Keratinocyte (primary cell): ENCODE measurements at regions not wholly inside any gene's neighbourhood (a gene's known extent, or its start where the extent isn't known, plus 50 kb on each side); places are given as distances from the start of the nearest gene placed in this dataset.

ENCODE experiments used
- DNase-seq: peaks from one replicate; pipeline ENCODE4 v3.0.0-alpha.2; 2011; ENCODE audit warnings: low read depth, missing footprints, low spot score
- FAIRE-seq: peaks from 2 replicates; lab custom pipeline; 2011; peaks lifted over from hg19 to GRCh38; lab: Jason Lieb, UNC
- H2AFZ ChIP-seq: 2 replicates; pipeline ENCODE4 v1.6.0; 2012; ENCODE audit warnings: low read length, control low read depth, inconsistent platforms; ENCODE audit not compliant: control insufficient read depth
- H3K27ac ChIP-seq: 2 replicates; pipeline ENCODE4 v1.5.1; 2011; ENCODE audit warnings: low read length; ENCODE audit not compliant: control insufficient read depth, insufficient read depth
- H3K27me3 ChIP-seq: 3 replicates; pipeline ENCODE4 v1.6.0; 2011; ENCODE audit warnings: low read length; ENCODE audit not compliant: control insufficient read depth, insufficient read depth; ENCODE audit errors: extremely low read depth
- H3K36me3 ChIP-seq, 2 experiments: 2 replicates in 1 of 2; 3 replicates in 1 of 2; pipeline ENCODE4 v1.5.1; 2011; ENCODE audit warnings: low read length in 2 of 2, mild to moderate bottlenecking in 1 of 2; ENCODE audit not compliant: control insufficient read depth in 2 of 2, insufficient read depth in 2 of 2; ENCODE audit errors: extremely low read depth in 1 of 2
- H3K4me1 ChIP-seq: 3 replicates; pipeline ENCODE4 v1.5.1; 2011; ENCODE audit warnings: low read length; ENCODE audit not compliant: control insufficient read depth, insufficient read depth; ENCODE audit errors: extremely low read depth
- H3K4me2 ChIP-seq: 3 replicates; pipeline ENCODE4 v1.6.0; 2011; ENCODE audit warnings: low read depth, low read length; ENCODE audit not compliant: control insufficient read depth, insufficient read depth; ENCODE audit errors: extremely low read depth
- H3K4me3 ChIP-seq, 3 experiments: fragments of 200-600 bp in 1 of 3; sonication (generic) in 1 of 3; 2 replicates in 2 of 3; 3 replicates in 1 of 3; pipeline ENCODE4 v1.5.1; 2011 to 2016; ENCODE audit warnings: low read length in 3 of 3, mild to moderate bottlenecking in 3 of 3, control low read depth in 2 of 3, inconsistent platforms in 1 of 3, low read depth in 1 of 3, mixed read lengths in 1 of 3, mixed run types in 1 of 3, moderate library complexity in 1 of 3; ENCODE audit not compliant: control insufficient read depth in 2 of 3, insufficient read depth in 2 of 3; ENCODE audit errors: extremely low read depth in 1 of 3
- H3K79me2 ChIP-seq: 2 replicates; pipeline ENCODE4 v1.6.0; 2012; ENCODE audit warnings: low read length; ENCODE audit not compliant: control insufficient read depth, insufficient read depth
- H3K9ac ChIP-seq: 3 replicates; pipeline ENCODE4 v1.6.0; 2011; ENCODE audit warnings: low read length; ENCODE audit not compliant: control insufficient read depth, insufficient read depth; ENCODE audit errors: extremely low read depth
- H3K9me1 ChIP-seq: 3 replicates; pipeline ENCODE4 v1.6.0; 2011; ENCODE audit warnings: low read length; ENCODE audit not compliant: control insufficient read depth, insufficient read depth; ENCODE audit errors: extremely low read depth
- H3K9me3 ChIP-seq: 2 replicates; pipeline ENCODE4 v1.5.1; 2012; ENCODE audit warnings: low read depth, low read length; ENCODE audit not compliant: control insufficient read depth
- H4K20me1 ChIP-seq: 3 replicates; pipeline ENCODE4 v1.6.0; 2011; ENCODE audit warnings: low read length; ENCODE audit not compliant: control insufficient read depth, insufficient read depth; ENCODE audit errors: extremely low read depth
- CTCF ChIP-seq, 3 experiments: IDR thresholded peaks in 1 of 3; conservative IDR thresholded peaks in 1 of 3; optimal IDR thresholded peaks in 1 of 3; 2 replicates in 2 of 3; 3 replicates in 1 of 3; pipeline versions ENCODE3 to v1.5.1; 2011; ENCODE audit warnings: low read length in 3 of 3, mild to moderate bottlenecking in 3 of 3, moderate library complexity in 2 of 3, control low read depth in 1 of 3, inconsistent platforms in 1 of 3; ENCODE audit not compliant: insufficient read depth in 2 of 3; ENCODE audit errors: extremely low read depth in 1 of 3
- EZH2 ChIP-seq: IDR thresholded peaks from one replicate; pipeline ENCODE4 v1.6.1; 2012; ENCODE audit warnings: inconsistent platforms, mild to moderate bottlenecking, low read length, moderate library complexity
- dilution Hi-C: fragments of 300-500 bp; cut with MboI; formaldehyde crosslinking; loops from one replicate; pipeline ENCODE4 v1.7.0; 2020; ENCODE audit warnings: low sequenced_read_pairs; ENCODE audit not compliant: extremely low pct_ligation_motif_present

- no peak for FAIRE-seq
- Histone ChIP-seq H3K4me3 (no peak overlapping the region), H3K4me1 (peaks cover 5% of the 10 kb centered on the region), H3K9ac (no peak overlapping the region), H3K9me3 (no peaks in the 10 kb centered on the region), H2AFZ (no peak overlapping the region), H4K20me1 (no peaks in the 10 kb centered on the region), H3K27ac (no peak overlapping the region), H3K27me3 (no peaks in the 10 kb centered on the region), H3K79me2 (no peaks in the 10 kb centered on the region), H3K4me2 (no peak overlapping the region), H3K36me3 (no peaks in the 10 kb centered on the region), H3K9me1 (no peaks in the 10 kb centered on the region)
- dilution Hi-C loops = loop anchor here (25.0 kb wide), 1 partner anchor 243 kb away; no protein-coding TSS in a partner anchor
- no peak for TF ChIP-seq CTCF (optimal IDR thresholded peaks at IDR 0.05 in 1 of 3, IDR thresholded peaks at IDR 0.05 in 1 of 3, conservative IDR thresholded peaks at IDR 0.05 in 1 of 3; ENCODE audit: extremely low read depth in 1 of 3, insufficient read depth in 2 of 3, low read length in 3 of 3)
- TF ChIP-seq EZH2 = no peak
- no peak for DNase-seq
Measured at GRCh38 chr7:25830215-25830614, 321.8 kb upstream of the NFE2L3 start.

GRCh38 chr7:25831062-25831691 lies 320.8 kb upstream of the NFE2L3 start:
- H3K4me2 ChIP-seq = no peak overlapping the region

More at GRCh38 chr7:25831062-25831691, 320.8 kb upstream of the NFE2L3 start:
- no peaks in the 10 kb centered on the region for H3K36me3 ChIP-seq
- no peak overlapping the region for H3K27ac ChIP-seq
- H3K4me1 ChIP-seq = peaks cover 5% of the 10 kb centered on the region
- H3K79me2 ChIP-seq = no peaks in the 10 kb centered on the region
- H3K4me3 ChIP-seq = no peak overlapping the region
- no peak for DNase-seq
- TF ChIP-seq CTCF (optimal IDR thresholded peaks at IDR 0.05 in 1 of 3, IDR thresholded peaks at IDR 0.05 in 1 of 3, conservative IDR thresholded peaks at IDR 0.05 in 1 of 3; ENCODE audit: extremely low read depth in 1 of 3, insufficient read depth in 2 of 3, low read length in 3 of 3) = no peak
- no peak for TF ChIP-seq EZH2
- H3K27me3 ChIP-seq = no peaks in the 10 kb centered on the region
- no peak overlapping the region for H3K9ac ChIP-seq
- no peaks in the 10 kb centered on the region for H3K9me3 ChIP-seq
- no peaks in the 10 kb centered on the region for H4K20me1 ChIP-seq
- no peak overlapping the region for H2AFZ ChIP-seq
- dilution Hi-C loops = loop anchor here (25.0 kb wide), 1 partner anchor 244 kb away; no protein-coding TSS in a partner anchor
- H3K9me1 ChIP-seq = no peaks in the 10 kb centered on the region
- no peak for FAIRE-seq
